Activated CD4-positive, alpha-beta T cell treated with anti-CD3 and anti-CD28 coated beads, Interleukin-2, Interleukin-6, amounts not matched to agents 100 ng/mL and 50 ng/mL, durations not matched to agents 16 hours and 8 hours (primary cell): ENCODE measurements at regions not wholly inside any gene's neighbourhood (a gene's known extent, or its start where the extent isn't known, plus 50 kb on each side); places are given as distances from the start of the nearest gene placed in this dataset.

ENCODE experiments used
- DNase-seq: peaks from one replicate; pipeline ENCODE4 v3.0.0-alpha.2; 2020

DNA sequence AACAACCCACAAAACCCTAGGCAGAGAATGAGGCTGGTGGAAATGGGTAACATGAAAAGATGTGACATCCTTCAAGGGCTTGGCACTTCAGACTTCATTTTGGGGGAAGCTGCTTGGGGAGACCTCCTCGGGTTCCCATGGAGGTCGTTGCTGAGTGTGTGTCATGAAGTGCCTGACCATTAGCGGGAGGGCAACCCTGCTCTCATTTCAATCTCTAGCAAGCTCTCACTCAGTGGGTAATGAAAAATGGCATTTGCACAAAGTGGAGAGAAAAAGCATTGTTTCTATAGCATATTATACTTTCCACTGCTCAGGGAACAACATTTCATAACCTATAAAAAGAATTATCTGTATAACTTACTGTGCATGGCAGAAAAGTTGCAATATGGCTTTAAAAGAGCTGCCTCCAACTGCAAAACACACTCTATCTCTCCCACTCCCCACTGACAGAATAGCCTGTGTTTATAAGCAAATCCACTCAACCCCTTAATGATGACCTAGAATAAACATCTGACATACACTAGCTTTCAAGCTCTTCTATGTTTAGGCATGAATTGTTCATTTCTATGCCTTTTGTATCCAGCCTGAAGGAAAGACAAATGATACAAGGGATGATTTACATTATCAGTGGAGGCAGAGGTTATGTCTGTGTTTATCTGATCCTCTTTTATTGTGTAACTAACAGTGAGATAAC is 357.2 kb downstream of the ZSWIM6 start:
- DNase-seq = no peak

GRCh38 chr5:61697809-61698558 is 365.9 kb downstream of the ZSWIM6 start:
- DNase-seq = no peak

GRCh38 chr5:61701877-61702602 is 370.0 kb downstream of the ZSWIM6 start:
- no peak for DNase-seq

DNA sequence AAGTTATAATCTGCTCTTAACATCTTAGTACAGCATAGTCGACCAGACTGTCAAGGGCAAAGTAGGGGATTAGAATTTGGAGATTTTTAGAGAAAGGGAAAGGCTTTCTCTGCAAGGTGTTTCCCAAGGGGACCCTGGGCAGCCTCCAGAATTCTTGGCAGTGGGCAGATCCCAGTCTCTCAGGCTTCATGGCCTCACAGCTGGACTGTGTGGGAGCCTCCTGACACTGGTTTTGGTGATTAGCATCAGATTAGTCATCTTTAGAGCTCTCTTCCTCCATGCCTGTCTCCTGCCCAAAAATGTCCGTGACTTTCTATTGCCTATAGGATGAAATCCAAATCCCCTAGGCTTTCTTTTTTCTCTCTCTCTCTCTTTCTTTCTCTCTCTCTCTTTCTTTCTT is 370.7 kb downstream of the ZSWIM6 start:
- DNase-seq = no peak

DNA sequence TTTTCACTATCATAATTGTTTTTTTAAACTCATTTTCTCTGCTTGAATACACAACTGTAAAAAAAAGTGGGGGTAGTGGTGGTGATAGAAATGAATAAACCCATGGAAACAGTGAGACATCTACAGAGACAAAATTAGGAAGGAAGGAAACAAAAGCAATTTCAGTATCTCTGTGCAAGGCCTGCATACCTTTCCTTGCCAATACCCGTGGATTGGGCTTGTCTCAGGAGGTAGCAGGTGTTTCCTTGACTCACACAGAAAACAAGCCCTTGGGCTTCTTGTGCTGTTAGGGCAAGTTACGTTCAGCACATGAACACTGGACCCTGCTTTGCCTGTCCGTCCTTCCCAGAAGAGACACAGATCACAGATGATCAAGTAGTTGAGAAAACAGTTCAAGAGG is 372.2 kb downstream of the ZSWIM6 start:
- no peak for DNase-seq

DNA sequence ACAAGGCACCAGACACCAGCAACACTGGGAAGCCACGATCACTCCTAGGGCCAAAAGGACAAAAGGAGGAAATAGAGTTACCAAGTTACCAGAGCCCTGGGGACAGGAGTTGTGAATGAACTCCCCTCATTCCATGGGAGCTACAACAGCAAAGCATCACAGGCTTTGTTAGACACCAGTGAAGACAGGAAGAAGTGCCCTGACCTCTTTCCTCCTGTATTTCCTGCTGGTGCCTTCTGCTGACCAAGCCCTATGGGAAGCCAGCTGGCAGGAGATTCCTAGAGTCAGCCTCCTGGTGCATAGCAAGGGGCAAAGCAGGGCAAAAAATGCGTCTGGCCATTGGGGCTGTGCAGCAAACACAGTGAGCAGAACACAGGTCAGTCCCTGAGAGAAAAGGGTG is 374.7 kb downstream of the ZSWIM6 start:
- DNase-seq = no peak

- no peak for DNase-seq
These were observed 387.1 kb downstream of the ZSWIM6 start for GRCh38 chr5:61719124-61719523.

DNA sequence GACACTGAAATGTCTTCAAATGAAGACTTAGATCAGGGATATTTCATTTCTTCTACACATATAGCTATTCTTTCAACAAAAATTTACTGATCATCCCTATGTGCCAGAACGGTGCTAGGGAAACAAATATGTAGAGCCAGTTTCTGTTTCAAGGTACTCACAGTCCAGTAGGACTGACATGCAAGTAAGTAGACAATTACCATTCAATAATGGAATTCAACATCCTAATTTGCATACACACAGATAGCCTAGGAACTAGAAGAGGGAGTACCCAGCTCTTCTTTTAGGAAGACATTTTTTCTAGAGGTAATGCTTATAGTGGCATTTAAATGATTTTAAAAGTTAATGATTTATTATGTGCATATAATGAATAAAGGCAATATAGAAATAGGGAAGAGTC is 388.8 kb downstream of the ZSWIM6 start:
- no peak for DNase-seq

DNA sequence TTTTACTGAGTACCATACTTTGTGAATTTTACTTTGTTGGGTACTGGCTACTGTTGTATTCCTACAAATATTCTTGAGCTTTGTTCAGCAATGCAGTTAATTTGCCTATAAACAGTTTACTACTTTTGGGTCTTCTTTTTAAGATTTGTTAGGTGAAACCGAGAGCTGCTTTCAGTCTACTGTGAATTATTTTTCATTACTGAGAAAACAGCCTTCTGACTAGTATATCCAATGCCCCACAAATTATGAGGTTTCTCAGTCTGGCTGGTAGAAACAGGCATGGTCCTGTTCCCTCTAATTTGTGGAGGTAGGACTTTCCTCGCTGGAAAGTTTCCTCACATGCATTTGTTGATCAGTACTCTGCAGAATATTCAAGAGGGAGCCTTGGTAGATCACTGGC is 392.0 kb downstream of the ZSWIM6 start:
- no peak for DNase-seq

GRCh38 chr5:61728287-61728686 is 396.2 kb downstream of the ZSWIM6 start:
- no peak for DNase-seq

- DNase-seq = no peak
These were observed 398.8 kb downstream of the ZSWIM6 start for GRCh38 chr5:61730866-61731265.

DNA sequence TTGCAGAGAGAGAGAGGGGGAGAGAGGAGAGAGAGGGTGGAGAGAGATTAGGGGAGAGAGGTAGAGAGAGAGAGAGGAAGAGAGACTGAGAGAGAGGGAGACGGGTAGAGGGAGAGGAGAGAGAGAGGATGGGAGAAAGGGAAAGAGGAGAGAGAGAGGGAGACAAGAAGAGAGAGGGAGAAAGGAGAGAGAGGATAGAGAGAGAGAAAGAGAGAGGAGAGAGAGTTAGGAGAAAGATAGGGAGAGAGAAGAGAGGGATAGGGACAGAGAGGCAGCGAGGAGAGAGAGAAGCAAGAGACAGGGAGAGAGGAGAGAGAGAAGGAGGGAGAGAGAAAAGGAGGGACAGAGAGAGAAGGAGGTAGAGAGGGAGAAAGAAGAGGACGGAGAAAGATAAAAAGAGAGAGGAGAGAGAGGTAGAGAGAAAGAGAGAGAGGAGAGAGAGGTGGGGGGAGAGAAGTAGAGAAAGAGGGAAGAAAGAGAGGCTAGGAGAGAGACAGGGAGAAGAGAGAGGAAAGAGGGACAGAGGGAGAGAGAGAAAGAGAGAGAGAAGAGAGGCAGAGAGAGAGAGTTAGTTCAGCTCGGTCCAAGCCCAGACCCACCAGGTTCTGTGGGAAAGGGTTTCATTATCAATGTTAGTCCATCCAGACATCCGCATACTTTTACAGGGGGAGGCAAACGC is 399.3 kb downstream of the ZSWIM6 start:
- no peak for DNase-seq

DNA sequence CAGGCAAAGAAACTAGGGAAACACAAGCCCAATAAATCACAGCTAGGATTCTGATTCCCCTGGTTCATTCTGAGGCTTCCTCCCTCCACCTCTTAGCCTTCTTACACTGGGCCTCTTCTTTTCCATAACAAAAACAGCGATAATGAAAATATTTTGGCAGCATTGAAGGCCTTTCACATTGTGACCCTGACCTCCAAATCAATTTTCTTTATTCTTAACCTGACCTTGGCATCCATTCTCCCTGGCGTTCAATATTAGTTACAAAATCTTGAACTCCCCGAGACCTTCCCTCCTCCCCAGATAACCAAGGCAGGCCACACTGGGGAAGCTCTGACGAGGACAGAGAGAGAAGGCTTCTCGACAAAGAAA is 399.9 kb downstream of the ZSWIM6 start:
- DNase-seq = no peak

DNA sequence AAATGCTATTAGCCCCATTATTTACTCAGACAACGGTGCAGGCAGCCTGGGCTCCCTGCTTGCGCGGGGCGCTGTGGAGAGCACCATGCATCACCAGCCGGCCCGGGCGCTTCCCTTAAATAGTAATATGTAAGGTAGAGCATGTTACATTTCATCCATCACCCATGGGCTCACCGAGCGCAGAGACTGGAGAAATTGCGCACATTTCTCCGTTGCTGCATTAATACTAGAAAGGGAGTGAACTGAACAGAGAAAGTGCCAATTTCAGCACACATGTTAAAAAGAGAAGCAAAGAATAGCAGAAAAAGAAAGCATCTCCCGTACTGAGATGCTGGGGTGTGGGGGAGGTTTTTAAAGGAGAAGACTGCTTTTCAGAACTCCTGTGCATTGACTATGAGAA is 400.3 kb downstream of the ZSWIM6 start:
- DNase-seq = no peak

- no peak for DNase-seq
These were observed 400.7 kb downstream of the ZSWIM6 start for GRCh38 chr5:61732796-61733195.

DNA sequence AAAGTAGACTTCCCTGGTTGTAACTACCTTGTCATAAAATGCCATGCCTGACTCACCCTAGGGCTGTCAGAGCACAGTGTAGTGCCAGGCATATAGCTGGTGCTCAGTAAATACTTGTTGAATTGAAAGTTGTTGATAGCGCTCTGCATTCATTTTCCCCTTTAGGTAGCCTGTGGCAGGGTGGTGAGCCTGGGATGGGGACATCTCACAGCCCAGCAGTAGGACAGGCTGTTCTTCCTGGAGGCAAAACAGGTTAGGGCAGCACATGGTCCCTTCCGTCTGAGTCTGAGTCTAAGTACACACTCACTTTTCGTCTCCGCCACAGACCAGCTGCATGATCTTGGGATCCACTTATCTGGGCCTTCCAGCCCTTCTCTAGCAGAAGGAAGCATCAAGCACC is 401.9 kb downstream of the ZSWIM6 start:
- DNase-seq = no peak

DNA sequence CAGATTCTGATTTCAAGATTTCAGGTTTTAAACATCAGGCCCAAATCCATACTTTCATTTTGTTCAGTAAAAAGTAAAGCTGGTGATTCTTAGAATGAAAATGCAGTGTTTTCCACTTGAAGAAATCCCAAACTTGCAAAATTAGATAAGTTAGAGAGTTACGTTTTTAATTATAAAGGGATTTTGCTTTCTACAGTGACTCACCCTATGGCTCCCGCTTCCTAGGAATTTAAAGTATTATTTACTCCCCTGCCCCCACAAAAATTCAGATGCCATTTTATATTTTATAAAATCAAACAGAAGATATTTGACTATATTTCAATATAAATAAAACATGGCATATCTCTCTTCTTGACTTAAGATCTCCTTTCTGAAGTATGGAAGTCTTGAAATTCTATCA is 402.9 kb downstream of the ZSWIM6 start:
- no peak for DNase-seq

GRCh38 chr5:61735531-61735930 is 403.5 kb downstream of the ZSWIM6 start:
- DNase-seq = no peak

GRCh38 chr5:61735995-61736394 is 403.9 kb downstream of the ZSWIM6 start:
- no peak for DNase-seq

- DNase-seq = no peak
These were observed 405.4 kb downstream of the ZSWIM6 start for GRCh38 chr5:61737301-61737963.

GRCh38 chr5:61737964-61738340 is 405.9 kb downstream of the ZSWIM6 start:
- no peak for DNase-seq

- no peak for DNase-seq
These were observed 406.4 kb downstream of the ZSWIM6 start for GRCh38 chr5:61738446-61738845.
